Type B pancreatic cell (in vitro differentiated cells): ENCODE measurements at regions not wholly inside any gene's neighbourhood (a gene's known extent, or its start where the extent isn't known, plus 50 kb on each side); places are given as distances from the start of the nearest gene placed in this dataset.

Experiments used
- DNase-seq: peaks from one replicate; pipeline ENCODE4 v3.0.0; 2021; ENCODE audit warnings: mixed read lengths; ENCODE audit not compliant: unreplicated experiment; ENCODE audit errors: extremely low spot score
- H3K27ac Mint-ChIP-seq: 2 replicates; pipeline ENCODE4 v1.8.0; 2021; ENCODE audit warnings: mild to moderate bottlenecking, mixed read lengths
- H3K27me3 Mint-ChIP-seq: 2 replicates; pipeline ENCODE4 v1.8.0; 2021; ENCODE audit warnings: mixed read lengths
- H3K36me3 Mint-ChIP-seq: 2 replicates; pipeline ENCODE4 v1.8.0; 2021; ENCODE audit warnings: mixed read lengths
- H3K4me1 Mint-ChIP-seq: one replicate; pipeline ENCODE4 v1.8.0; 2021; ENCODE audit warnings: mixed read lengths; ENCODE audit not compliant: unreplicated experiment
- H3K4me3 Mint-ChIP-seq: 2 replicates; pipeline ENCODE4 v1.8.0; 2021; ENCODE audit warnings: mild to moderate bottlenecking, mixed read lengths
- H3K9me3 Mint-ChIP-seq: 2 replicates; pipeline ENCODE4 v1.8.0; 2021; ENCODE audit warnings: mixed read lengths
- CTCF ChIP-seq: fragments of 200-600 bp; sonication (generic); conservative IDR thresholded peaks from 2 replicates; pipeline ENCODE4 v1.5.0; 2021; ENCODE audit warnings: antibody characterized with exemption, mild to moderate bottlenecking

GRCh38 chr15:62846805-62847495 lies 195.6 kb upstream of the TPM1 start:
- DNase-seq, result no peak
- peaks cover 57% of the 10 kb centered on the region for H3K4me1 Mint-ChIP-seq
- no peaks in the 10 kb centered on the region for H3K27me3 Mint-ChIP-seq
- no peak overlapping the region for H3K4me3 Mint-ChIP-seq
- no peak for TF ChIP-seq CTCF
- H3K36me3 Mint-ChIP-seq, result peaks cover 16% of the 10 kb centered on the region
- H3K27ac Mint-ChIP-seq, result no peak overlapping the region
- H3K9me3 Mint-ChIP-seq, result no peaks in the 10 kb centered on the region

DNA sequence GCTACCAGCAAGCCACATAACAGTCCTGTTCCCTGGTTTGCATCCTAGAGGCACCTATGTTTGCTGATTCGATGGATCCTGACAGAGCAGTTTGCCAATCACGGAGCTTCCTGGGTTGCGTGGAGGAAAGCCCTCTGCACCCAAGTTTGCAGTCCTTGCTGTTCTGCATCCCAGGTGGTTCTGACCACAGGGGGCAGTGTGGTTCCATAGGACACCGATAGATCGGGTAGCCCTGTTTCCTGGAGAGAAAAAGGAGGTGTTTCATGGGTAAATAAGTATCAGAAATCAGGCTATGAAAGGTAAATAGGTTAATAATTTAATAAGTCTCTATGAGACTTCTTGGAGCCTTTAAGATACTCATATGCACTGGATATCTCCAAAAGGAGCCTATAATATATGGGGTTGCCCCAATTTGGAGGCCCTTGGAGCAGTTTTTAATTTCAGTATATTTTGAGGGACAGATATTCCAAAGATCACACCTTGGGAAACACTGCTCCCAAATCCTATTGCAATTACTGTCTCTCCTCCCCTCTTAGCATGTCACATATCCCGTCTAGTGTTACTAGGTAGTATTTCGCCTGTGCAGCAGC lies 194.6 kb upstream of the TPM1 start:
- Mint-ChIP-seq H3K9me3 (no peaks in the 10 kb centered on the region), H3K4me3 (no peak overlapping the region), H3K4me1 (peaks cover 50% of the 10 kb centered on the region), H3K27ac (peak overlapping the region; percentile 39), H3K27me3 (no peaks in the 10 kb centered on the region), H3K36me3 (peaks cover 8% of the 10 kb centered on the region)
- DNase-seq, result no peak
- peak; percentile 68 for TF ChIP-seq CTCF

GRCh38 chr15:62848632-62849050 lies 193.9 kb upstream of the TPM1 start:
- no peak for DNase-seq
- Mint-ChIP-seq H3K4me3 (no peak overlapping the region), H3K27me3 (no peaks in the 10 kb centered on the region), H3K27ac (peak overlapping the region; percentile 39), H3K36me3 (peaks cover 8% of the 10 kb centered on the region), H3K4me1 (peaks cover 50% of the 10 kb centered on the region), H3K9me3 (no peaks in the 10 kb centered on the region)
- no peak for TF ChIP-seq CTCF

DNA sequence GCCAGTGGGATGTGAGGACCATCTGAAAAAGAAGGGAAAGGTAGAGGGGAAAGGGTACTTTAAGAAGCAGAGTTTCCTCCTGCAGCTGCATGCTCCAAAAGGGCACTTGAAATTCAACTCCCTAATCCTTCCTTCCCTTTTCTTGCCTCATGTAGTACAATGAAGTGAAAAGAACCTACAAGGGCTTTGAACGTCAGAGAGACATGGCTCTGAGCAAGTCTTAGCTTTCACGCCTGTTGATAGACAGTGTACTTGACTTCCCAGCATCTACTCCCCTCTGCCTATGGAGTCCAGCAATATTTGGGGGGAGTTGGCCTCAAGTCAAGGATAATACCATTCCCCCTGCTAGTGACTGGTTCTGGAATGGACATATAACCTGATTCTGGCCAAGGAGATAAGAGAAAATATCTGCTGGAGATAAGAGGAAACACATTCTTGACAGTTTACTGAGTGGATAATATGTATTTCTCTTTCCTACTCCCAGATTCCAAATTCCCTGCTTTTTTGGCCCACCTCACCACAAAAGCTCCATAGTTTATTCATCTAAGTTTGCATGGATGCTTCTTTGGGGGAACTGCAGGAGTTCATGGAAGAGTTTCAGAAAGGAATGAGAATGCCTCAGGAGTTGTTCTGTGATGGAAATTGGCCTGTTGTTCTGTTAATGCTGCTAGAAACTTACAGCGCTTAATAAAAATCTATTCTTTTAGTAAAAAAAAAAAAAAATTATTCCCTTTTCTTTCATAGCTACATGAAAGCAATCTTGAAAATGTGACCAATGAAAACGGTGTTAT lies 193.0 kb upstream of the TPM1 start:
- no peak for DNase-seq
- no peak for TF ChIP-seq CTCF
- Mint-ChIP-seq H3K4me1 (peaks cover 47% of the 10 kb centered on the region), H3K27ac (no peak overlapping the region), H3K4me3 (no peak overlapping the region), H3K9me3 (no peaks in the 10 kb centered on the region), H3K27me3 (no peaks in the 10 kb centered on the region), H3K36me3 (peaks cover 2% of the 10 kb centered on the region)

DNA sequence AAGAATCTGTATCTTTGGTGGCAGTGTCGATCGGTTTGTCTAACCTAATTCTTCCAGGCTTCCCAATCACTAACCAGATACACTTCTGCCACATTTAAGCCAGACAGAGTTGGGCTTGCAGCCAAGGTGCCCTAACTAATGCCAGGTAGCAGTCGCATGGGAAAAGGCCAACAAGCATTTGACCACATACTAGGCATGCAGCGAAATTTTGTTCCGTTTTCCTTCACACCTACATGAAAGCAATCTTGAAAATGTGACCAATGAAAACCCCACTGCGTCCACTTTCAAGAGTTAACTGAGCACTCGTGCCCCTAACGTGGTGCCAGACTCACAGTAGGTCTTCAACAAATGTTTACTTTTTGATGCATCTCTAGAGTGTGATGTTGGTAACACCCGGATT lies 192.2 kb upstream of the TPM1 start:
- H3K27ac Mint-ChIP-seq, result peak overlapping the region; percentile 87
- H3K4me1 Mint-ChIP-seq, result peaks cover 39% of the 10 kb centered on the region
- DNase-seq, result no peak
- no peak overlapping the region for H3K4me3 Mint-ChIP-seq
- no peaks in the 10 kb centered on the region for H3K27me3 Mint-ChIP-seq
- TF ChIP-seq CTCF, result no peak
- no peaks in the 10 kb centered on the region for H3K9me3 Mint-ChIP-seq
- no peaks in the 10 kb centered on the region for H3K36me3 Mint-ChIP-seq
